IPS DF 4.7 (cell line): ENCODE measurements at regions not wholly inside any gene's neighbourhood (a gene's known extent, or its start where the extent isn't known, plus 50 kb on each side); places are given as distances from the start of the nearest gene placed in this dataset.
A peak's percentile ranks its signal among the peaks of the same experiment; 100 is the strongest.
"Not testable (repeated sequence)": the region's sequence is repeated elsewhere in the genome, so short reads cannot be mapped to it uniquely, and the experiment has no call there.

Source experiments
- DNase-seq: peaks from one replicate; pipeline ENCODE4 v3.0.0-alpha.2; 2013; ENCODE audit warnings: low spot score; ENCODE audit errors: extremely low read depth

DNA sequence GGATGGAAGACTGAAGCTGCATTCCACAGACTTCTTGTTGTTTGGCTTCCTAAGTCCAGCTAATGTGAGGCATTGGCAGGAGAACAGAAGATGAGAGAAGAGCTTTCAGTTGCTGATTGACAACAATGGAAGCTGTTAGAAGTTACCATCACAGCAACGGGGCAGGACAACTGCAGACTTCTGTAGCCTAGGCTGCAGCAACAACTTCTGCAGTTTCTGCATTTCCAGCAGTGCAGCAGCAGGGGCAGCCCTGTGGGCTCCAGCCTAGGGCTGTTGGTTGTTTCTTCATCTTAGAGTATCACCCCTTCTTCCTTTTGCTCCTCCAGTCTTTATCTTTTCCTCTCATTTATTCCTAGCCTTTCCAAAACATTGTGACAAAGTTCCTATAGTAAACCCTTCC lies 528.8 kb upstream of the PTGER4 start:
- no peak for DNase-seq

DNA sequence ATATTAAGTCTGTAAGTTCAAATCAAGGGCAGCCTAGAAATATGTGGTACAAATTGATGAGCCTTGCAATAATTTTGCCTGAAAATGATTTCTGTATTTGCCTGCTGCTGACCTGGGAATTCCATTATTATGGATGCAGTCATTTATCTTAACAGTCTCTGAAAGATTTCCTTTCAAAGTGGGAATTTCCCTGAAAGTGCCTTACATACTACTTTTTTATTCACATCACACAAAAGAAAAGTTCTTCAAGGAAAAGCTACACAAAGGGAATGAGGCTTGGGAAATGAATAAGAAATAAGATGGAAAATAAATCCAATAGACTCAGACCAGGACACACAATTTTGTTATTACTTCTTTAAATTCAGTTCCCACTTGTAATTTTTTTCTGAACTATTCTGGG lies 537.8 kb upstream of the PTGER4 start:
- no peak for DNase-seq

DNA sequence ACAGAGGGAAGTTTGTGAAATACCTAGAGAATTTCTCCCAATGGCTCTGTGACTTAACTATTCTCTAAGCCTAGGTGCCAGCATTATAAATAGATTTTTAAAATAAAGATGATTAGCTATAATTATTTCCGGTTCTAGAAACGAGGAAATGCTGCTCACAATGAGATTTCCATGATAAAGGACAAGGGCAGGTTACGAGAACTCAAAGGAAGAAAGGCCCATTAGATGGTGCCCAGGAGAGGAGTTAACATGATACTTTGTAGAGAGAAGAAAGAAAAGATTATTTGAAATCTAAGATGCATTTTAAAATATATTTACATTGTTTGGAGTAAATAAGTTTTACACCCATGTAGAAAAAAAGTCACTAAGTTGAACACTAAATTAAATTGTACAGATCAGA lies 538.3 kb upstream of the PTGER4 start:
- no peak for DNase-seq

DNA sequence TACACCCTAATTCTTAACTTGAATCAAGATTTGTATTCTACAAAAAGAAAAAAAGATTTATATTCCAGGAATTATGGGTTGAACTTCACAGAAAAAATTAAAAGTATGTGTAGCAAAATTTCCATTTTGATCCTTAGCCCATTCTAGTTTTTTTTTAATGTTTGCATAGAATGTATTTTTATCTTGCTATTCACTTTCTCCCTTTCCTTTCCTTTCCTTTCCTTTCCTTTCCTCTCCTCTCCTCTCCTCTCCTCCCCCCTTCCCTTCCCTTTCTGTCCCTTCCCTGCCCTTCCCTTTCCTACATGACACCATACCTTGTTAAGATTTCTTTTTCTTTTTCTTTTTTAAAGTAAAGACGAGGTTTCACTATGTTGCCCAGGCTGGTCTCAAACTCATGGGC lies 542.5 kb upstream of the PTGER4 start:
- DNase-seq: no peak

DNA sequence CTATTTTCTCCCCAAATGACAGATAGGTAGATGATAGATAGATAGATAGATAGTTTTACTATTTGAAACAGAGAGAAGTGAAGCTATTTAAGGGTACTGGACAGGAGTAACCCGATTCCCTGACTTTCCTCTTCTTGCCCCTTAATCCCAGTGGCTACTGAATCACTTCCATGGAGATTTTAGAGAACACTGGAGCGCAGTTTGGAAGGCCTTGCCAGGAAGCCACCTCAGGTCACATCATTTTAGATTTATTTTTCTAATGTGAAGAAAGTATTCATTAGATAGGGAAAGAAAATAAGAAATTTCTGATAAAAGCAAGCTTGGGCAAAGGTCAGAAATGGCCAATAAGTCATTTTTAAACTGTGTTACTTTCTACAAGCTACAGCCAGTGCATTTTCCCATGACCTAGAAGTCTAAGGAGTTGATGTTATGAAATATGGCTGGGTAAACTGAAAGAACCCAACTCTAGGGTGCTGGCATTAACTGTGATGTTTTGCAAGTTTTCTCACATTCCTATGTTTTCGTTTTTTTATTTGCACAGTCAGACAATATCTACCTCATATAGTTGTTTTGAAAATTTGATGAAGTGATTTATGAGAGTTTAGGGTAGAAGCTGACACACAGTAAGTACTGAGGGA lies 544.7 kb upstream of the PTGER4 start:
- DNase-seq: no peak

DNA sequence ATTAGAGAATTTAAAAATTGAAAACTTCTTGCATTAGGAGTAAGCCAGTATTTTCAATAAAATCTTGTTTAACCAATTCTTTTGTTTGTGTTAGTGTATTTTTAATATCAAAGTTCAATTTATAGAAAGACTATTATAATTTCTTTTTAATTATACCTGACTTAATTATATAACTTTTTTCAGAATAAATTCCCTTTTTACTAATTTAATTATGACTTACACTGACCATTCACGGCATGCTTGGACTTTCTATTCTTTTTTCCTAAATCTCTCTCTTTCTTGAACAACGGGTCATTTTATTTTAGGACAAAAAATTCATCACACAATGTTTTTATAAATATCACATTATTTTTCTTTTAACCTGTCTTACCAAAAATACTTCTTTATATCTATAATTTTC lies 555.3 kb upstream of the PTGER4 start:
- no peak for DNase-seq

DNA sequence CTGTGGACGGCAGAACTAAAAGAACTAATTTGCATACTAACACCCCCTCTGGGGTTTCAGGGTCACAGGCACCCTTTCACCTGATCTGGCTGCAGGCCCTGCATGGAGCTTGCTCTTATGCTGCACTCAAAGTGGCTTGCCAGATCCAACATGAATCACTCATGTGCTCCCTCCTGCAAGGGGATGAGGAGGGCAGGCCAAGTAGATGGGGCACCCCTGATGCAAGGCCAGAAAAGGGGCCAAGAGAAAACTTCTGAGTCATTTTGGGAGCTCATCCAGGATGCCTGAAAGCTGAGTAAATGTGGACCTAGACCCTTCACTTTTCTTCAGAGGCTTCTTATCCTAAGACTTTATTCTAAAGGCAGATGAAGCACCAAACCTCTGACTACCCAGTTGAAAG lies 558.5 kb upstream of the PTGER4 start:
- DNase-seq: no peak

DNA sequence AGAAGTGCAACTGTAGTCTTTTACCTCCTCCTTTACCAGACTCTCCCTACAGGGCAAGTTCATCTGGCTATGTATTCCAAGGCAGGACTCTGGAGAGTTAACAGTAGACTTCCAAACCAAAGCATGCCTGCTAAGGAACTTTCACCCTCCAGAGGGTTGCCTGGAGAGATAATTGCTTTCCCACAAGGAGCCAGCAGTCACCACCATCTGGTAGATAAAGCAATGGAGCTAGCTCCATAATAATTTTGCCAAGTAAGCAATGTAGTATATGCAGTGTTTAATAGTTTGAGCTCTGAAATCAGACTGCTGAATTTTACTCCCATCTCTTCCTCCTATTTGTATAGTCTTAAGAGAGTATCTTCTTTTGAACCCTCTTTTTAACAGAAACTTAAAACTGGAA lies 566.8 kb upstream of the PTGER4 start:
- DNase-seq: no peak

DNA sequence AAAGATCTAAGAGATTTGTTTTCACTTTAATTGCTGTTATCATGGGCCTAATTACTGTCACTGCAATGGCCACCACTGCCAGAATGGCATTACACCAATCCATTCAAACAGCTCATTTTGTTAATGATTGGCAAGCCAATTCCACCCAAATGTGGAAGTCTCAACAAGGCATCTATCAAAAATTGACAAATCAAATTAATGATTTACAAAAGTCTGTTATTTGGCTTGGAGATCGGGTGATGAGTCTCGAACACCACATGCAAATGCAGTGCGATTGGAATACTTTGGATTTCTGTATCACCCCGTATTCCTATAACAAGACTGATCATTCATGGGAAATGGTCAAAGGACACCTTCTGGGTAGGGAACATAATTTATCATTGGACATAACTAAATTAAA lies 568.7 kb upstream of the PTGER4 start:
- DNase-seq: not testable (repeated sequence)

DNA sequence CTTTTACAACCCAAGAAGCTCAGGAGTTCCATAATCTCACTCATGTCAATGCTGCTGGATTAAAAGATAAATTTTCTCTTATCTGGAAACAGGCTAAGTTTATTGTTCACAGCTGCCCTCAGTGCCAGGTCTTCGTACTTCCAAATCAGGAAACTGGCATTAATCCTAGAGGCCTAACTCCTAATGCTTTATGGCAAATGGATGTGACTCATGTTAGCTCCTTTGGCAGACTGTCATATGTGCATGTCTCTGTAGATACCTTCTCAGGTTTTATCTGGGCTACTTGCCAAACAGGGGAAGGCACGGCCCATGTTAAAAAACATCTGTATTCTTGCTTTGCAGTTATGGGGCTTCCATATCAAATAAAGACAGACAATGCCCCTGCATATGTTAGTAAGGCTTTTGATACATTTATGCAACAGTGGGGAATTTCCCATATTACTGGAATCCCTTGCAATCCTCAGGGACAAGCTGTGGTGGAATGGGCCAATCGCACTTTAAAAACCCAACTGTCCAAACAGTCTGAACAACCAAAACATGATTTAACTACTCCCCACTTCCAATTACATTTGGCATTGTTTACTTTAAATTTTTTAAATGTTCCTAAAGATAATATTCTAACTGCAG lies 570.8 kb upstream of the PTGER4 start:
- DNase-seq: not testable (repeated sequence)

DNA sequence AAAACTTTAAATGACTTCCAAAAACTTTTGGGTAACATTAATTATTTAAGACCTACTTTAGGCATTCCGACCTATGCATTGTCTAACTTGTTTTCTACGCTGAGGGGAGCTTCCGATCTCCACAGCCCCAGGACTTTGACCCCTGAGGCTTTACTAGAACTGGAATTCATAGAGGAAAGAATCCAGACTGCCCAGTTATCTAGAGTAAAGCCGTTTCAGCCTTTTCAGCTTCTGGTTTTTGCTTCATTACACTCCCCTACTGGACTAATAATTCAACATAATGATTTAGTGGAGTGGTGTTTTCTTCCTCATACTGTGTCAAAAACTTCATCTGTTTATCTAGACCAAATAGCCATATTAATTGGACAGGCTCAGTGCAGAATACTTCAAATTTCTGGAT lies 571.9 kb upstream of the PTGER4 start:
- DNase-seq: not testable (repeated sequence)

DNA sequence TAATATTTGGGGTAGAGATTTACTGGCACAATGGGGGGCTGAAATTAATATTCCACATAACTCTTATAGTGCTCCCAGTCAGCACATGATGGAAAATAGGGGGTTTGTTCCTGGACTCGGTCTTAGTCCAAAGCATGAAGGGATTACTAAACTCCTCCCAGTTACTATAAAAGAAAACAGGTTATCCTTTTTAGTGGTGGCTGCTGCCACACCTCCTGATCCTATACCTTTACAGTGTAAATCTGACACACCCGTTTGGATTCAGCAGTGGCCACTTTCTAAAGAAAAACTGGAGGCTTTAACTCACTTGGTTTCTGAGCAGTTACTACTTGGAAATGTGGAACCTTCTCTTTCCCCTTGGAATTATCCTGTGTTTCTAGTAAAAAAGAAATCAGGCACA lies 572.9 kb upstream of the PTGER4 start:
- no peak for DNase-seq

DNA sequence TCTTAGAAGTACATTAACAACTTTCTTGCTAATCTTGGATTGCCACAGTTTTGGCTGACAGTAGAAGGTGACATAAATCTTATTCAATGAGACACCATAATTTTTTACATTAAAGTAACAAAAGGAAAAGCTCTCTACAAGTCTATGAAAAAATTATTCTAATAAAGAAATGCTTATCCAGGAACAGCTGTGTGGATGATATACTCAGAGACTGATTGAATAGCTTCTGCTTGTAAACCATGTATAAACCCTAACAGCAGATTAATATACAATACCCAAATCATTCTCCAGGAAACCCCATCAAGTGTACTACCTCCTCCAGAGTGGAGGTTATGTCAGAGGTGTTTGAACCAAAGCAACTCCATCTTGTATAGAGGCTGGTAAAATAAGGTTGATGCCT lies 581.4 kb upstream of the PTGER4 start:
- no peak for DNase-seq

DNA sequence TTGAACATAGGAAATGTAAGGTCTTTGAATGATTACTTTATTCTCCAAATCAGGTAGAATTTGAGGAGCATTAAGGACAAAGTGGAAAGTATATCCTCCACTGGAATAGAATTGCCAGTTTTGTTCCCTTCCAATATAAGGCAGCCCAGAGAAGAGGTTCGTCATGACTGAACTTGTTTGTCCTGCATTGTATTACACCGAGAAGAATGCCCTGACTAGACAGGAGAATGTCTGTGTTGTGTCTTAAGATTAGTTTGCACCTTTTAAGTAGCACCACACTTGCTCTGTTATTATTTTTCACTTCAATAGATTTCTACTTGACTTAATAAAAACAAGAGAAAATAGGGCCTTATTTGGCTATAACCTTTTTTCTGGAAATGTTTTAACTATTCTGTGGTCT lies 586.2 kb upstream of the PTGER4 start:
- DNase-seq: no peak

DNA sequence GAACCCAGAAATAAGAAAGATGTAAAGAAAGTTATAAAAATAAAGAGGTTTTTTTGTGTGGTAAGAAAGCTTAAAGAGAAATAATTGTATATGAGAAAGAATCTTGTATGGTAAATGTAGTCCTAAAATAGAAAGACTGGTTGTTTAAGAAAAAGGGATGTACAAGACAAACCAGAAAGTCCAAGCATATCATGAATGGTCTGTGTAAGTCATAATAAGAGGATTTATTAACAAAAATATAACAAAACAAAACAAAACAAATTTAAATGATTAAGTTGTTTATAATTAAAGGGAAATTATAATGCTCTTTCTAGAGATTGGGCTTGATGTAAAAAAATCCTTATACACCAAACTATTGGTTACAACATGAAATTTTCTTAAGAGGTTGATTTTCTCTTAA lies 590.4 kb upstream of the PTGER4 start:
- DNase-seq: peak; percentile 3

DNA sequence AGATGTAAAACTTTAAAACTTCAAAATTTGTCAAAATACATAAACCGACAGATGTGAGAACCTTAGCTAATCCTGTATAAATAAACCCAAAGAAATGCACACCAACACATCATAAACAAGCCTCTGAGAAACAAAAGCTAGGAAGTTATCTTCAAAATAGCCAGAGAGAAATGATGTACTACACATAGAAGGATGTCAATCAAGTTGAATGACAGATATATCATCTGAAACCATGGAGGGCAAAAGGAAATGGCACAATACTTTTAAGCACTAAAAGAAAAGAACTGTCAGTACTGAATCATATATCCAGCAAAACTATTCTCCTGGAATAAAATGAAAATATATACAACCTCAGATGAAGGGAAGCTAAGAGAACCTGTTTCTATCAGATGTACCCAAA lies 595.1 kb upstream of the PTGER4 start:
- no peak for DNase-seq

DNA sequence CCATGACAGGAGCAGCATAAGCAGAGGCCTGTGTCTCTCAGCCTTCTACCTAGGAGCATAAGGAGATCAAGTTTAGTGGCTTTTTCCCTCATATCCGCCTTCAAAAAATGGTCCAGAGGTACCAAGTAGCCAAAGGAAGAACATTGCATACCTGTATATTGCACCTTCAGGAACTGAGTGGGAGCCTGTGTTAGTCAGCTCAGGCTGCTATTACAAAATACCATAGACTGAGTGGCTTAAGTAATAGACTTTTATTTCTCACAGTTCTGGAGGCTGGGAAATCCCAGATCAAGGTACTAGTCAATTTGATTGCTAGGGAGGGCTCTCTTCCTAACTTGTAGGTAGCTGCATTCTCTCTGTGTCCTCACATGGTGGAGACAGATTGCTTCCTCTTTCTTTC lies 597.4 kb upstream of the PTGER4 start:
- DNase-seq: no peak

DNA sequence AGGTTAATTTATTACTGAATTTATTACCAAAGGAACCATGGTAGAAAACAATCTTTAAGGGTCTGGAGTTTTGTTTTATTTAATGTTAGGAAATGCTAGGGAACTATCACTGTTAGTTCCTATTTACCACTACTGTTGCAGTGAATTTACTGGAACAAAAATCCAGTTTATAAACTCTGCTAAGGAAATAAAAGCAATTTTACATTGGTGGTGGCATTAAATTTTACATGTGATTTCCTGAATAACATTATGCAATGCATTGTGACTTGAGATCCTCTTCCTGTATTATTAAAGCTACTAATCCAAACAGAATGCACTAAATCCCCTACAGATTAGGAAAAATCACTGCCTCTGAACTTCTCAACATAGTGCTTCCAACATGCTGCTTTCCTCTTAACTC lies 599.5 kb upstream of the PTGER4 start:
- no peak for DNase-seq

DNA sequence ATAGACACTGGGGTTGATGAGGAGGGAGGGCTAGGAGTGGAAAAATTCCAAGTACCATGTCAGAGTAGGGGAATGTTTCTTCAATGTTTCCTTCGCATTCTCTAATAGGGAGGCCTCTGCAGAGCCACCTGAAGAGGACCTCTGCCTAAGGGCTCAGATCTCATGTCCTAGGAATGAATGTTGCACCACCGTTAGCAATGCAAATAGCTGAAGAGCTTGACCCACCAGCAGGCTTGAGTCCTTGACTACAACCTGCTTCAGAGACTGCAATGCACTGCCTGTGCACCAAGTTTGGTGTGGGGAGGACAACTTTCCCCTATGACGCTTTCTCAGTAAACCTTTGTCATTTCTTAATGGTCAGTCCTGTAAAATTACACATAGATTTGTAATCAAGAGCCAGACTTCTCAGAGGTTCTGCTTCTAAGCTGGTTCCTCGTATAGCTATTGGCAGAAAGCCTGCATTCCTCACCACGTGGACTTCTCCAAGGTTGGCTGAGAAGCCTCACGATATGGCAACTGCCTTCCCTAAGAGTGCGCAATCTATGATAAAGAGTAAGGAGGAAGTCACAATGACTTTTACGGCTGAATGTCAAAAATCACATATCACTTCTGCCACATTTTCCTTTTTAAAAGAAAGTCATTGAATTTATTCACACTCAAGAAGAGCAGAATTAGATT lies 600.7 kb upstream of the PTGER4 start:
- DNase-seq: no peak

DNA sequence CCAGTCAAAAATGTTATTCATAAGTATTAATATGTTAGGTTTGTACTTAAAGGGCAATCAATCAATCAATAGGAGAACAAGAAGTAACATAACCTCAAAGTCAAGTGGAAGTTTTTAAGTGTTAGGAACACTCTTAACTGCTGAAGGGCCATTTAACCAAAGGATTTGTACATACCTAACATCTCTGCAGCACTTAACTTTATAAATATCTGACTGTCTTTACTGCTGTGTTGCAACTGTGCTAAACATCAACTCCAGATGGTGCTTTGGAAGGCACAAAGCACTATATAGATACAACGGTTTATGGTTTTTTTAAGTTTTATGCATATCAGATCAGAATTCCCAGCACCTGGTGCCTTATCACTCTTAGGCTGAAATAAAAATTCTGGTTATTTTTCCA lies 604.9 kb upstream of the PTGER4 start:
- no peak for DNase-seq

DNA sequence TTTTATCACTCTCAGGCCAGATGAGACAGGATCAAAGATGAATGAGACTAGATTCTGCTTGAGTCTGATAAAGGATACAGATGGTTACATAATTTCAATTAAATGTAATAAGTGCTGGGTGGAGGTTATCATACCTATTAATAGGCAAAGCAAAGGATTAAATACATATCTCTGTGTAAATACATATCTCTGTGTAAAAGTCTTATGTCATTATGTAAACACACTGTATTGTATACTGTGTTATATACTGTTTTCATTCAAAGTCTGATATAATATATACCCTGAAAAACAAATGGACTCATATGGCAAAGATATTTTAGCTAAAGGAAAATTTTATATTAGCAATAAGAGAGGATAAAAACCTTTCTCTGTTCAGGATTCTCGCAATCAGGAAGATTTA lies 605.8 kb upstream of the PTGER4 start:
- DNase-seq: no peak

DNA sequence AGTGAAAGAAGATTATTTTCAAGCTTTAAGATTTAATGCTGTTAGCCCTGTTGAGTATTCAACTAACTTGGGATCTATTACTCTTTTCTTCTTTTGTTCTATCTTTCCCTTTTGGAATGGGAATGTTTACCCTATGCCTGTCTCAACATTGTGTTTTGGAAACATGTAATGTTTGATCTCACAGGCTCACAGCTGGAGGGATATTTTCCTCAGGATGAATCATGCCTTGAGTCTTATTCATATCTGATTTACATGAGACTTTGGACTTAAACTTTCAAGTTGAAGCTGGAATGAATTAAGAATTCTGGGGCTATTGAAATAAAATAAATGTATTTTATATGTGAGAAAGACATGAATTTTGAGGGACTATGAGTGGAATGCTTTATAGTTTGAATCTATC lies 607.8 kb upstream of the PTGER4 start:
- DNase-seq: no peak

DNA sequence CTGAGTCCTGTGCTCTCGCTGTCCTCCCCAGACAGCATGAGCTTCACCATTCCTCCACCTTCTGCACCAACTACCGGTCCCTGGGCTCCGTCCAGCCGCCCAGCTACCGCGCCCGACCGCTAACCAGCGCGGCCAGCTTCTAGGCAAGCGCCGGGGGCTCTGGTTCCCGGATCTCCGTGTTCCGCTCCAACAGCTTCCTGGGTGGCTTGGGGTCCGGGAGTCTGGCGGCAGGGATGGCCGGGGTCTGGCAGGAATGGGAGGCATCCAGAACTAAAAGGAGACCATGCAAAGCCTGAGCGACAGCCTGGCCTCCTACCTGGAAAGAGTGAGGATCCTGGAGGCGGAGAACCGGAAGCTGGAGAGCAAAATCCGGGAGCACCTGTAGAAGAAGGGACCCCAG lies 613.1 kb upstream of the PTGER4 start:
- no peak for DNase-seq
